Mesenteric fat pad (tissue), 1 donor: ENCODE measurements at regions not wholly inside any gene's neighbourhood (a gene's known extent, or its start where the extent isn't known, plus 50 kb on each side); places are given as distances from the start of the nearest gene placed in this dataset.

Experiments used
- DNase-seq: peaks from one replicate; pipeline ENCODE4 v3.0.0-alpha.2; 2020; ENCODE audit warnings: low spot score
- donor health status: DM: yes; HTN: yes; CAD: no.

GRCh38 chr6:91575032-91575431, 988.2 kb upstream of the MAP3K7 start:
- no peak for DNase-seq

GRCh38 chr6:91573826-91574416, 987.0 kb upstream of the MAP3K7 start:
- no peak for DNase-seq

GRCh38 chr6:91572878-91573277, 986.0 kb upstream of the MAP3K7 start:
- DNase-seq, result no peak

GRCh38 chr6:91569071-91569470, 982.2 kb upstream of the MAP3K7 start:
- no peak for DNase-seq

- no peak for DNase-seq
These were observed 979.6 kb upstream of the MAP3K7 start for GRCh38 chr6:91566467-91566866.

- DNase-seq, result no peak
These were observed 978.3 kb upstream of the MAP3K7 start for GRCh38 chr6:91565207-91565606.

GRCh38 chr6:91562955-91563354, 976.1 kb upstream of the MAP3K7 start:
- no peak for DNase-seq

- DNase-seq, result no peak
These were observed 973.5 kb upstream of the MAP3K7 start for GRCh38 chr6:91560409-91560808.

- DNase-seq, result no peak
These were observed 954.0 kb upstream of the MAP3K7 start for GRCh38 chr6:91540902-91541301.

- no peak for DNase-seq
These were observed 952.6 kb upstream of the MAP3K7 start for GRCh38 chr6:91539456-91539855.

- DNase-seq, result no peak
These were observed 951.8 kb upstream of the MAP3K7 start for GRCh38 chr6:91538622-91539021.

GRCh38 chr6:91534614-91535013, 947.7 kb upstream of the MAP3K7 start:
- DNase-seq, result no peak

GRCh38 chr6:91523511-91523910, 936.6 kb upstream of the MAP3K7 start:
- DNase-seq, result no peak

- no peak for DNase-seq
These were observed 935.1 kb upstream of the MAP3K7 start for GRCh38 chr6:91521999-91522398.

- no peak for DNase-seq
These were observed 922.8 kb upstream of the MAP3K7 start for GRCh38 chr6:91509711-91510110.

GRCh38 chr6:91509039-91509438, 922.2 kb upstream of the MAP3K7 start:
- no peak for DNase-seq

GRCh38 chr6:91506509-91506908, 919.6 kb upstream of the MAP3K7 start:
- DNase-seq, result no peak

- DNase-seq, result no peak
These were observed 918.3 kb upstream of the MAP3K7 start for GRCh38 chr6:91505199-91505598.

- DNase-seq, result no peak
These were observed 915.1 kb upstream of the MAP3K7 start for GRCh38 chr6:91501930-91502329.

- no peak for DNase-seq
These were observed 913.9 kb upstream of the MAP3K7 start for GRCh38 chr6:91500689-91501303.

- DNase-seq, result no peak
These were observed 911.7 kb upstream of the MAP3K7 start for GRCh38 chr6:91498576-91498975.

GRCh38 chr6:91497770-91498169, 910.9 kb upstream of the MAP3K7 start:
- no peak for DNase-seq

GRCh38 chr6:91490671-91491301, 903.9 kb upstream of the MAP3K7 start:
- DNase-seq, result no peak
